ENCODE measurements at regions not wholly inside any gene's neighbourhood (a gene's known extent, or its start where the extent isn't known, plus 50 kb on each side); places are given as distances from the start of the nearest gene placed in this dataset.

GRCh38 chr6:105838171-105838570 is 248.0 kb upstream of the PRDM1 start:
- no peak for DNase-seq

DNA sequence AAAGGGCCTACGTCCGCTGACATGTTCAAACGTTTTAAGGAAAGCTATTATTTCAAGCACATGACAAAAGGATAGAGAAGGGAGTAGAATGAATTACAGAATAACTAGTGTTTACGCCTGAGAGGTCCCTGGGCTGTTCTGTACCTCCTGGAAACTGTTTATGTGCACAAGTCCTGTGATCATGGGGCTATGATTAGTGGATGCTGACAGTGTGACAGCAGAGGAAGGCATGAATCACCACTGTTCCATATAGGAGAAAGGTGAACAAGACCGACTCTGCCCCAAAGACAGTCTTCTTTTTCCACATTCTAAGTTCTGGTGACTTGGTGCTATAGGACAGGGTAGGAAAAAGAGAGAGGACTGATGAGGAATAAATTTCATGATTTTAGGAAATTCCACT is 249.2 kb upstream of the PRDM1 start:
- DNase-seq, result no peak

DNA sequence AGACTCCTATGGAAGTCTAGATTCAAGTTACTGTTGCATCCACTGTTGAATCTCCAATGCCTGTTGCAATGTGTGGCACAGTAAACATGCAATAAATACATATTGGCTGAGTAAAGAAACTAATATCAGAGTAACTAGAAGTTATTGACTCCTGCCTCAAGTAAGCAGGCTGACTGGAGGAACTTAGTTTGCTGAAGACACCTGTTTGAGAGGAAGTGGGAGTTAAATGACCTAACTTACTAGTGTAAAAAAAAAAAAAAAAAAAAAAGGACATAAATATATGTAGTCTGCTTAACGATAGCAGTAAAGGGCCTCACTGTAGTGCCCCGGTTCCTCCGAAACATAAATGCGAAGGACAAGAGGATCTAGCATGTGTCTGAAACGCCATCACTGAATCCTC is 249.8 kb upstream of the PRDM1 start:
- no peak for DNase-seq

DNA sequence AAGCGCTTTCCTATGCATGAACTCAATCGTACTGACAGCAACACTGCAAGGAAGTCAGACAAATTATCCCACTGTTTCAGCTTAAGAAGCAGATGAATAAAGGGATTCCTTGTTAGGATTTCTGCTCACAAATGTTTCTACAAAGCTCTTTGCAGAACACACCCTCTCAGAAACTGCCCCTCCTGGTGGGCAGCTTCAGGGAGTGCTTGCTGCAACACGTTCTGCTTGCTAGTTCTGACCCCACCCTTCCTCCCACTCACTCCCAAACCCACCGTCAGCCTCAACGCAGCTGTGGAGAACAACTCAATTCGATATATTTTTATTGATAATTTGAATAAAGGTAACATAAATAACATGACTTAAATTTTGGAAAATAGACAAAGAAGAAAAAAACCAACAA is 250.8 kb upstream of the PRDM1 start:
- DNase-seq, result peak; percentile 65

GRCh38 chr6:105833959-105834947 is 251.9 kb upstream of the PRDM1 start:
- no peak for DNase-seq

GRCh38 chr6:105832313-105832761 is 253.8 kb upstream of the PRDM1 start:
- no peak for DNase-seq

DNA sequence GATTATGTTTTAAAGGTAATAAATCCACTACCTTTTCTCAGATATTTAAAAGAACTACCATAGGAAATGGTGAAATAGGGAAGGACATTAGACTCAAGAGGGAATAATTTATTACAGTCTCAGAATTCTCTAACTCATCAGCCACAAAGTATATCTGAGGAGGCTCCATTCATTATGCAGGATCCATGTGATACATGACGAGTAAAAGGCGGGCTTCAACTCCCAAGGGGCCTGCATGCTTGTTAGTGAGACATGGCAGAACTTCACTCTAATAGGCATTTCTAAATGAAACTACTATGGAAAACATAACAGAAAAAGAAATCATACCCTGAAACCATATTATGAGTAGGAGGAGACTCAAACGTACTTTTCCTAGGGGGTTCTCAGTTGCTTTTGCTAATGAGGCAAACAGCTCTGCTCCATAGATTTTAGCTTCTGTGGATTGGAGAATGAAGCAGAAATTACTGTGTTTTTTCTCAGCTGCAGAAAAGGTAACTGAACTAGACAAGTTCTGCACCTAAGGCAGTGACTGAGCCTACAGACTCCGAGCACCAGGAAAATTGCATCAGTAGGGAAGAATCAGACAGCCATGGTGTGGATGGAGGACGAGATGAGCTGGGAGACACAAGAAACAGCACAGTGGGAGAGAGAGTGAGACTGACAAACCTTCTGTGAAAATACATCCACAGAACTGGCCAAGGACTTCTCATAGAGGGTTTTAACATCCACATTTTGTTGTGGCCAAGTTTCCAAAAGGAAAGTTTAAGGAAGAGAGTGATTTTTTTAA is 254.6 kb upstream of the PRDM1 start:
- no peak for DNase-seq

- no peak for DNase-seq
These were observed 260.9 kb upstream of the PRDM1 start for GRCh38 chr6:105825210-105825609.

DNA sequence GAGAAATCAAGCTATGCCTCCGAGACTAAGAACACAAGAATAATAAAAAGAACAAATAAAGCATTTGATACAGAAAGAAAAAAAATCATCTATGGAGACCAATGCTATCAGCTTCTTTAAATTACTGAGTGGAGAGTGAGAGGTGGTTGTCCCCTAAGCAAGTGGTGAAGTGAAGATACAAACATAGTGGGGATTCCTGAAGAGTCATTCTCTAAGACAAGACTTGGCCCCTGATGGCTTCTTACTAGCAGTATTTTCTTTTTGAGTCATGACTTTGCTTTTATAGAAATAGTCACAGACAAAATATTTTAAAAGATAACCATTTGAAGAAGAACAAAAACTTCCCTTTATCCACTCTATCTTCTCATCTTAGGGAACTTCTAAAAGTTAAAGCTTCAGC is 261.4 kb upstream of the PRDM1 start:
- no peak for DNase-seq

- DNase-seq, result no peak
These were observed 264.4 kb upstream of the PRDM1 start for GRCh38 chr6:105821777-105822176.

DNA sequence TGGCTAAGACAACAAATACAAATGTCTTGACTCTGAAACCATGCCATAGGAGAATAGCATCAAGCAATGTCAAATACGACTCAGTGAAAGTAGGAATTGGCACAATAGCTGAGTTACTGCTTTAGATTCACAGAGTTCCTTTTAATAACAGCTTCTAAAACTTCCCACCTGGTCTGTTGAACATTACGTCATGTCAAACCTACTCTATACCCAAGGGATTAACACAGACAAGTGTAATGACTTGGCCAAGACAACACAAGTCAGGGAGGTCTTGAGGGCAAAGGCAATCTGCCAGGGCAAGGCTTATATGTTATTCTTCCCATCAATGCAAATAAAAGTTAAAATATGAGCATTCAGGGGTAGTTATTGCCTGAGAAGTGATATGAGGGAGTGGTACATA is 265.1 kb upstream of the PRDM1 start:
- no peak for DNase-seq

DNA sequence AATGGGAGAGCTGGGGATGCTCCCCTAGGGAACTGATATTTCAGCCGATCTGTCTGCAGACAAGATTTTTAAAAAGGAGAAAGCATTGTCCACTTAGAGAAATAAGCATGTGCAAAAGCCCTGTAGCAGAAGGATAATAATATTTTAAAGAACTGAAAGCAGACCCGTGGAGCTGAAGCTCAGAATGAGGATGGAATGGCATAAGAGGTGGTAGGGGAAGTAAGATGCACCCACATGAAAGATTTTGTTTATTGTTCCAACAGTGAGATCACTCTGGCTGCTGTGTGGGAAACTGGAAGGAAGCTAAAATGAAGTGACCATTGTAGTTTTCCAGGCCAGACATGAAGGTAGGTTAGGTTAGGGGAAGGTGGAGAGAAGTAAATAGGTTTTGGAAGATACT is 266.4 kb upstream of the PRDM1 start:
- no peak for DNase-seq

DNA sequence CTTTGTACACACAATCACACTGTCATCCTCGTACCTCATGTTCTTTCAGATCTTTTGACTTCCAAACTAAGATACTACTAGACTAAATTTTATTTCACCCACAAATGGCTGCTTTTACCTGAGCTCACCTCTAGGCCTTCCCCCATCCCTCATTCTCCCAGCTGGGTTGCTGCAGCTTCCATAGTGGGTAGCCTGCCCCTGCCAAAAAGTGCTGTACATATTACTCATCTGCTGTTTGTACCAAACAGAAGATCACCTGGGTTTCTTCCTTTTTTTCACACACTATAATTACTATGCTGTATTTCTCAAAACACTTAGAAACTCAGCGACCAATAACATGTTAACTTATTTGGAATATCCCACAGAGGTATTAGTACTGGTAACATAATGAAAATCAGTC is 267.6 kb upstream of the PRDM1 start:
- DNase-seq, result no peak

DNA sequence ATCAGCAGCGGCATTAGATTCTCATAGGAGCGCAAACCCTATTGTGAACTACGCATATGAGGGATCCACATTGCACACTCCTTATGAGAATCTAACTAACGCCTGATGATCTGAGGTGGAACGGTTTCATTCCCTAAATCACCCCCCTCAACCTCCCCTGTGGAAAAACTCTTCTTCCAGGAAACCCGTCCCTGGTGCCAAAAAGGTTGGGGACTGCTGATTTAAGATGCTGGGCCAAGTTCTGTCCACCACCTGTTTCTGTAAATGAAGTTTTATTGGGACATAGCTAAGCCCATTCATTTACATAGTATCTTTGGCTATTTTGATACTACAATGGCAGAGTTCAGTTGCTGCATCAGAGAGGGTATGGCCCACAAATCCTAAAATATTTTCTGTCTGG is 268.2 kb upstream of the PRDM1 start:
- DNase-seq, result no peak

DNA sequence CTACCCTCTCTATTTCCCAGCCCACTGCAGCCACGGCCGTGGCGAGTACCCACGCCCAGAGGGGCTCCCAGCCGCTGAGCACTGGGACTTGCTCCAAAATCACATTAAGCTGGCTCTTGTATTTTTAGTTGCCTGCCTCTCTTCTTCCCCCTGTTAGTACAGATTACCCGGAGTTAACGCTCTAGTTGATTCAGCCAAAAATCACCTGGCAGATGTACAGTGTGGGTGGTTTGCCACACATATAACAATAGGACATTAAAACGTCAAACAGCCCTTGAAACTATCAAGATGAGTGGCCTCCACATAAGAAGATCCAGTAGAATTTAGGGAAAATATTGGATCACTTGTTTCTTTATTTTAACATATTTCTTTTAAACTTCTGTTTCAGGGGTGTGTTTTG is 268.8 kb upstream of the PRDM1 start:
- no peak for DNase-seq

DNA sequence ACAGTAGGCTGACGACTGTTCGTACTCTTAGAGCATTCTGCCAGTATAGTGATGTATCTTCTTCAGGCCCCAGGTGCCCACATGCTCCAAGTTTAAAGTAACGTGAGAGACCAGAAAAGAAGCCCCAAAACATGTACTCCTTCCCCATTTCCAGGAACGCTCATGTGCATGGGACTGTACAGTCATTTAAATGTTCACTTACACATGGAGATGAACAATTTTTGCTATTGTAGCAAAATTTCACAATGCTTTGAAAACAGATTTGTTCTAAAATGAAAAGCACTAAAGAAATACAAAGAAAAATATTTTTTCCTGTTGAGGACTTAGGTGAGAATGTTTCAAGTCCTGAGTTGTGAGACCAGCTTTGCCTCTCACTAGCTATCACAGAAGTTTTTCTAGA is 269.3 kb upstream of the PRDM1 start:
- DNase-seq, result no peak

DNA sequence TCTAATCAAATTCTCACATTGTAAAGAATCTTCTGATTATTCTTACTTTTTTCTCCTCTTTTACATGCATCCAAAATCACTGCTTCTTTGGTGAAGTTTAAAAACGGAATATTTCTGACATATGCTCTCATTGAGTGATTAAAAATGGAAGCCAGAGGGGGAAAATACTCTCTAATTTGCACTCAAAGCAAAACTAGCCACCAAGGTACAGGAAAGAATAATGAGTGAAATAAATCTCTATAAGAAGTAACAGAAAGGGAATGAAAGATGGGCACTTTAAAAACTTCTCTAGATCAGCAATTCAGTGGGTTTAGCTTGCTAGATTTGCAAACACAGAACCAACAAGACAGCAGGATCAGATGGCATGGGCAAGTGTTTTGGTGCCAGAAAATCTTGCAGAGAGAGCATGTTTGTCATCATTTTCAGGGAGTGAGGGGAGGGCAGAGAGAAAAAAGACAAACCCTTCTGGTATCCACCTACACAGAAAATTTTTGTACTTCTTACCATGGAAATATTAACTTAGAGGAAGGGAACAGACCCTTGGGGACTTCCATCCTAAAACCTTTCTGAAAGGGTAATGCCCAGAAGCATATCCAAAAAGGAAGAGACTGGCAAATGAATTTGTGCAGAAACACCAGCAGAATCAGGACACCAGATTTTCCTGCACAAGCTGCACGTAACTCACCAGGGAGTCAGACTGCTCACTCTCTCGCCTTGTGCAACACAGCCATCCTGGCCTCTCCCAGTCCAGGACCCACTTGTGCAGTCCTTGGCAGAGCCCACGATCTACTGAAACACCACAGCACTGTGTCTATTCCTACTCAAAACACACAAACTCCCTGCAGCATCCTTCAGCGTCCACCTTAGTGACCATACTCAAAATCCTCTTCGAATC is 270.2 kb upstream of the PRDM1 start:
- DNase-seq, result no peak

DNA sequence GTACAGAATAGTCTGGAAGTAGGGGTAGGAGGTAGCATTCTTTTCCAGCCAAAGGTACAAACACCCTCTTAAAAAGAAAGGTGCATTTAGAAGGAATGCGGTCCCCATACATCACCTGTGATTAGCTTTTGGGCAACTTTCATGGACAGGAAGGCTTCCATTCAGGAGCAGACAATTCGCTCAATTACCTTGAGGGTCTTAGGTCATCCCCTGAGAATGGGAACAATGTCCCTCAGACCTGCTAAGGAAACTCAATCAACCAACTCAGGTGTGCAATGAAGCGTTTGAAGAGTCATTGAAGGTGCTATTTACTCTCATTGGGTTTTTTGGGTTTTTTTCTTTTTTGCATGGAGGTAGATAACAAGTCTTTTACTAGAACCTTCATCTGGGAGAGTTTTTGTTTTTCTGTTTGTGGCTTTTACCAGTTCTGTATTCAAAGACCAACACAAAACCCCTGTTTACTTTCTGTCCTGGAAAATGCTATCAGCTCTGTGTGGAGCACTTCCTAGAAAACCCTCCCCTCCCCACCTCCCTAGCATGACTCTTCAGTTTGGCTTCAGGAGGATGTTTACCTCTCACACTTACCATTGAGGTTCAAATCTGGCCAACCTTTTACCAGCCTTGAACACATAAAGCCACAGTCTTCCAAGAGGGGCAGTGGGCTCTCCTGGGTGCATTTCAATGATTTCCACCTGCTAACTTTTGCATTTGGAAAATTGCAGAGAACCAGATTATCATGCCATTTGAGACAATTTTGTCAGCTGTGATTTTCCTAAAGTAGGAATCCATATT is 271.2 kb upstream of the PRDM1 start:
- peak; percentile 27 for DNase-seq

DNA sequence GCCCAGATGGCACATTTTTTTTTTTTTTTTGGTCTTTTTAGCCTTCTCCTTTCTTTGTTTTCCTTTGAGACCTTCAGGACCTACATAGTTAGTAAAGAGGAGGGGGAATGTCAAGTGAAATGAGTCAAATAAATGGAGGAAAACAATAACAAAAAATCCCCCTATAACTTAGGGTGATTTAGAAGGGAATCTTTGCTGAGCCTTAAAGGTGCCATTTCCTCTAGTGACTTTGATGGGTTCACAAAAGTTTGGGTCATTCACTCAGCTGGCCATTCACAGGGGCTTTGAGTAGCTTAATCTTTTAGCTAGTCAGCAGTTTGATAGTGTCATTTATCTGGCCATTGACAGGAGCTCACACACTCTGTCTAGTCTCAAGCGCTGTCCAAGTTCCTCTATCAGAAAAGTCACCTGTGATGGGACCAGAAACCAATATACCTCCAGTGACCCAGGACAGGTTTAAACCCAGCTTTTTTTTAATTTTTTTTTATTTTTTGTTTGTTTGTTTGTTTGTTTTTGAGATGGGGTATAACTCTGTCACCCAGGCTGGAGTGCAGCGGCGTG is 275.1 kb upstream of the PRDM1 start:
- peak; percentile 28 for DNase-seq

DNA sequence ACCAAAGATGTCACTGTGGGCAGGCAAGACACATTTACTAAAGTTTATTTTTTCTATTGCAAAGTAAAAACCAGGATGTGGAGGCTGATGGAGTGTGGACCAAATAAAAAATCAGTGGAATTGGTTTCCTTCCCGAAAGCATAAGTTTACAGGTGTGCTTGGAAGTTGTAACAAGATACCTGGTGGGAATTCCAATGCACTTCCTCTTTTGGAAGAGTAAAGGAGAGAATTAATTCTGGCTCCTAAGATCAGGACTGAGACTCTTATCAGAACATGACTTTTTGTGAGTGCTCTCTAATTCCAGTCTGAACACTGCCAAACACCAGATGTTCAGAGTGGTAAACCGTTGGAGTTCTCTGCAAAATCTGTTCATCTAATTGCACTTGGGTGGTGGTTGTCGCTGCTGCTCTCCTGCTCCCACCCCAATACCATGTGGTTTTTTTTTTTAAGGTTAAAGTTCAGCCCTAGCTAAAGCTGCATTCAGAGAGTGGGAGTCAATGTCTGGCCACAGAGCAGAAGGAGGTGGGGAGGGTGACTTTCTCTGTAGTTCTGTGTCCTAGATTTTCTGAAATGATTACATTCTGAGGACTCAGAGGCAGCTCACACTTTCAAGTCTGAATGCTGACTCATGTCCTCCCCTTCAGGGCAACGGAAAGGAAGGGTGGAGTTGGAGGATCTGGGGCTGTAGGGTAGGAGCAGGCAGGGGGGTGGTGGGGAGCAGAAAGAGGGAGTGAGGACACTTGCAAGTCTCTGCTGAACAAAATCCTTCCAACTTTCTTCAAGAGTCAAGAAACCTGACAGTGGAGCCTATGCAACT is 275.8 kb upstream of the PRDM1 start:
- peak; percentile 94 for DNase-seq

GRCh38 chr6:105808571-105808970 is 277.6 kb upstream of the PRDM1 start:
- no peak for DNase-seq

All from hematopoietic multipotent progenitor cell treated with erythropoietin and hydrocortisone succinate and interleukin-3 and kit ligand, for 8 days (in vitro differentiated cells).